Memory B cell (primary cell): ENCODE measurements at regions not wholly inside any gene's neighbourhood (a gene's known extent, or its start where the extent isn't known, plus 50 kb on each side); places are given as distances from the start of the nearest gene placed in this dataset.

Experiments
- ATAC-seq: fragments of 150-1000 bp; cut with Tn5 transposase; 2 replicates; pipeline ENCODE4 v1.10.0; 2021; ENCODE audit warnings: low read depth, mild to moderate bottlenecking, moderate library complexity
- DNase-seq, 2 donors: peaks; one replicate each; pipeline ENCODE4 v3.0.0; 2022; ENCODE audit warnings: low spot score in 2 of 2
- H3K27ac Mint-ChIP-seq: one replicate; pipeline ENCODE4 v1.8.0; 2022; ENCODE audit warnings: mild to moderate bottlenecking, moderate library complexity, mixed read lengths
- H3K27me3 Mint-ChIP-seq: one replicate; pipeline ENCODE4 v1.8.0; 2022; ENCODE audit warnings: mixed read lengths
- H3K36me3 Mint-ChIP-seq: one replicate; pipeline ENCODE4 v1.8.0; 2022; ENCODE audit warnings: mild to moderate bottlenecking, mixed read lengths
- H3K4me1 Mint-ChIP-seq: one replicate; pipeline ENCODE4 v1.8.0; 2022; ENCODE audit warnings: mixed read lengths
- H3K4me3 Mint-ChIP-seq: one replicate; pipeline ENCODE4 v1.8.0; 2022; ENCODE audit warnings: mild to moderate bottlenecking, moderate library complexity, mixed read lengths
- H3K9me3 Mint-ChIP-seq: one replicate; pipeline ENCODE4 v1.8.0; 2022; ENCODE audit warnings: mixed read lengths

DNA sequence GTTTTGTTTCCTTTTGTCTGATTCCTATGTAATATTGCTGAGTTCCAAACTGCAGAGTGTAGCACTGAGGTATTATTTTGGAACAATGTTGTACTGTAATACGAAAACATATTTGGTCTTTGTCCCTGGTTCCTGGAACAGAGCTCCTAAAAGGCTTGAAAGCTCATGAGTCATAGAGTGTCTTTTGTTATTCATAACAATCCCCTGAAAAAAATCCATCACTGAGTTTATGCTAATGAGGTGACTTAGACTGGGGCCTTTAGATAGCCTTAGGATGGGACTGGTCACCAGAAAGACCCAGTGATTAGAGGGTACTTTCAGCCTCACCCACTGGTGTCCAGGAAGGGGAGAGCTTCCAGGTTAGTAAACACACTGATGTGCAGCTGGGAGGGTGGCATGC is 132.7 kb upstream of the POU5F2 start:
- no peaks in the 10 kb centered on the region for H3K9me3 Mint-ChIP-seq
- H3K36me3 Mint-ChIP-seq: peaks cover 30% of the 10 kb centered on the region
- H3K27me3 Mint-ChIP-seq: no peaks in the 10 kb centered on the region
- ATAC-seq (no peak), DNase-seq (no peak)
- H3K4me1 Mint-ChIP-seq: peaks cover 5% of the 10 kb centered on the region
- H3K4me3 Mint-ChIP-seq: no peak overlapping the region
- H3K27ac Mint-ChIP-seq: no peak overlapping the region

- no peak for ATAC-seq
- peaks cover 29% of the 10 kb centered on the region for H3K36me3 Mint-ChIP-seq
- H3K9me3 Mint-ChIP-seq: no peaks in the 10 kb centered on the region
- peaks cover 5% of the 10 kb centered on the region for H3K4me1 Mint-ChIP-seq
- DNase-seq: no peak
- H3K4me3 Mint-ChIP-seq: no peak overlapping the region
- H3K27me3 Mint-ChIP-seq: no peaks in the 10 kb centered on the region
- H3K27ac Mint-ChIP-seq: no peak overlapping the region
Measured at GRCh38 chr5:93873211-93873736, 131.9 kb upstream of the POU5F2 start.

DNA sequence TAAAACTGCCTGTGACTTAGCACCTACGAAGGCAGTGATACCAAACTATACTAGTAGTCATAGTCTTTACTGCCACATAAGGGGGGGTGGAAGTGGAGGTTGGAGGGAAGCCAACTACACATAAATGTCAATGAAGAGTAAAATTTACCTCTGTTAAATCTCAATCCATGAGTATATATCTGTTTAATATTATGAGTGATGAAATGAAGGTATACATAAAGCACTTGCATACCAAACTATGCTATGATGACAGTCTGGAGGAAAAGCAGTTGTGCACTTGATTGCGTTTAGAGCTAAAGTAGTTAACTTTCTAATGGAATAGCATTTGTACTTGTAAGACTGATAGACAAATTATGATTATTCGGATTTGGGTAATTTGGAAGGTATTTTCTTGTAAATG is 129.2 kb upstream of the POU5F2 start:
- DNase-seq (no peak), ATAC-seq (no peak)
- Mint-ChIP-seq H3K4me3 (no peak overlapping the region), H3K27me3 (no peaks in the 10 kb centered on the region), H3K9me3 (no peaks in the 10 kb centered on the region), H3K27ac (no peak overlapping the region), H3K36me3 (peaks cover 27% of the 10 kb centered on the region), H3K4me1 (no peaks in the 10 kb centered on the region)

DNA sequence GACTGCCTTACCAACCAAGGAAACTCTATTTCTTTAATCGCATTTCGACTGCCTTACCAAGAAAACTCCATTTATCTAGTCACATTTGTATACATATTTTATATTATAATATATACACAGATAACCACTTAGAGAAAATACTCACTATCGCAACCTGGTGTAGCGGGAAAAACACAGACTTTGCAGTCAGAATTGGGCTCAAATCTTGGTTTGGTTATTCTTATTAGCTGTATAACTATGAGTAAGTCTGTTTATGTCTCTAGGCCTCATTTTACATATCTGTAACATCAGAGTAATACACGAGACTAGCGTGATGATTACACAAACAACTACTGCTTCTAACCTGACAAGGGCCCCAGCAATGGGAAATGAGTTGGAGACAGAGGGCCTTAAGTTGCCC is 127.5 kb upstream of the POU5F2 start:
- peaks cover 24% of the 10 kb centered on the region for H3K36me3 Mint-ChIP-seq
- no peak for ATAC-seq
- no peaks in the 10 kb centered on the region for H3K27me3 Mint-ChIP-seq

DNA sequence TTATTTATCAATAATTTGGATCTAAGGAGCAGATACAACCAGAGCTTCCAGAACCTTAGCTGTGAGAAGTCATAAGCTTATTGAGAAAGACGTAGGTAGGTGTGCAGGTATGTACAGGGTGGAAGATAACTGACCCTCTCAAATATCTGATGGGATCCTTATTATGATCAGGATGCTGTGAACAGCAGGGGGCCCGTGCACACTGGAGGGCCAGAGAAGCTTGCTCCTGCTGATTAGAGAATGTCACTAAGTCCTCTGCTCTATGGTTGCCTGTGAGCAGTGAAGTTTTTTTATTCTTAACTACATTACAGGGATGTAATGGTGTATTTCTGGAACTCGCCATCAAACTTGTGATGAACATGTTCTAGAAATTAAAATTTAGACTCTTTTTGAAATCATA is 108.9 kb upstream of the POU5F2 start:
- DNase-seq: no peak
- ATAC-seq: no peak
- peaks cover 3% of the 10 kb centered on the region for H3K9me3 Mint-ChIP-seq
- peaks cover 24% of the 10 kb centered on the region for H3K36me3 Mint-ChIP-seq
- H3K4me1 Mint-ChIP-seq: no peaks in the 10 kb centered on the region
- H3K4me3 Mint-ChIP-seq: no peak overlapping the region
- H3K27me3 Mint-ChIP-seq: no peaks in the 10 kb centered on the region
- H3K27ac Mint-ChIP-seq: no peak overlapping the region

More for the DNA sequence above, 127.5 kb upstream of the POU5F2 start:
- Mint-ChIP-seq H3K4me1 (no peaks in the 10 kb centered on the region), H3K27ac (no peak overlapping the region), H3K9me3 (no peaks in the 10 kb centered on the region), H3K4me3 (no peak overlapping the region)
- no peak for DNase-seq

DNA sequence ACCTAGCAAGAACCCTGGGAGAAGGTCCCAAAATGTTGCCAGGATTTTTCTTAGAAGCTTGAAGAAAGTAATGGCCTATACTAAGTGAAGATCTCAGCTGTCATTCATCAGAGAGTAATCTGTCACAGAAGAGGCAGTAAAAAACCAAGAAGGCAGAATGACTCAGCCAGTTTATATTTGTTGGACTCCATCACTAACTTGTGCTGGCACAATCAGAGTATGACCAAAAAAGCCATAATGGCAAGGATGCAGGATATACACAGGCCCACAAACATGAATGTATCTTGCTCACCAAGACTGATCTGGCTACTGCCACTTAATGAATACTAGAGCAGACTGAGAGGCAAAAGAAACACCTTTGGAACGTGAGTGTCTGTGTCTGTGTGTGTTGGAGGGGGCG is 104.0 kb upstream of the POU5F2 start:
- H3K4me3 Mint-ChIP-seq: no peak overlapping the region
- H3K27me3 Mint-ChIP-seq: no peaks in the 10 kb centered on the region
- DNase-seq (no peak), ATAC-seq (no peak)
- H3K4me1 Mint-ChIP-seq: no peaks in the 10 kb centered on the region
- H3K36me3 Mint-ChIP-seq: peaks cover 47% of the 10 kb centered on the region
- H3K27ac Mint-ChIP-seq: no peak overlapping the region
- H3K9me3 Mint-ChIP-seq: peaks cover 11% of the 10 kb centered on the region

DNA sequence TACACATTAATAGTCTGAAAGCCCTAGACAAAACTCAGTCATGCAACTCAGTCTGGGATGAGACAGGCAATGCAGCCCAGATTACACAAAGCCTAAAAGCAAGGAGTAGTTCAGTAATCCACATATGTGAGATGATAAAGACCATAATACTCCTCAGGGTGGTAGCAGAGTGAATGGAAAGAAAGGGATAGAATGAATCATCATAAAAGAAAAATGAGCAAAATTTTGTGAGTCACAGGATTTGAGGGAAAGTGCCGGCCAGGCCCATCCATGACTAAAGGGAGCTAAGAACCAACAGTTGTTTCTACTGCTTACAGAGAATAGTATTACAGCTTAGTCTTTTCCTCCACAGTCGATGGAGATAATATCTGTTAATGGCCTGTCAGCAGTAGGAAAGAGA is 90.0 kb upstream of the POU5F2 start:
- Mint-ChIP-seq H3K36me3 (peaks cover 34% of the 10 kb centered on the region), H3K27me3 (no peaks in the 10 kb centered on the region), H3K9me3 (peaks cover 7% of the 10 kb centered on the region), H3K4me1 (peaks cover 3% of the 10 kb centered on the region), H3K27ac (no peak overlapping the region), H3K4me3 (no peak overlapping the region)
- DNase-seq: no peak
- no peak for ATAC-seq

GRCh38 chr5:93830893-93831292 is 89.5 kb upstream of the POU5F2 start:
- ATAC-seq (no peak), DNase-seq (no peak)
- H3K27me3 Mint-ChIP-seq: no peaks in the 10 kb centered on the region
- H3K27ac Mint-ChIP-seq: no peak overlapping the region
- H3K4me3 Mint-ChIP-seq: no peak overlapping the region
- peaks cover 36% of the 10 kb centered on the region for H3K36me3 Mint-ChIP-seq
- peaks cover 3% of the 10 kb centered on the region for H3K4me1 Mint-ChIP-seq
- peaks cover 9% of the 10 kb centered on the region for H3K9me3 Mint-ChIP-seq

DNA sequence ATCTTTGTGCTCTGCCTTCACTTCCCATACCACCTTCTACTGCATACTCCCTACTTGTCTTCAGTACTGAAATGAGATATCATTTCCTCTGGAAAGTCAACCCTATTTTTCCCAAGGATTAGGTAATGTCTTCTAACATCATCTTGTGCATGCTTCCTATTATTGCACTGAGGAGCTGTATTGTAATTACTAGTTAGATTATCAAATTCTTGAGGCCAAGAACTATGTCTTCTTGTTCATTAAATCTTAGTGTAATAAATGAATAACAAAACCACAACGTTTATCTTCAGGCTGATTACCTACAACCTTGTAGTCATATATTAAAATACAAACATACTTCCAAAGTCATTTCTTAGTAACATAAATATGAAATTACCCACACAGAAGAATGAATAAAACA is 87.9 kb upstream of the POU5F2 start:
- no peak for ATAC-seq
- H3K27ac Mint-ChIP-seq: no peak overlapping the region
- peaks cover 12% of the 10 kb centered on the region for H3K9me3 Mint-ChIP-seq
- H3K36me3 Mint-ChIP-seq: peaks cover 44% of the 10 kb centered on the region
- H3K27me3 Mint-ChIP-seq: no peaks in the 10 kb centered on the region
- H3K4me3 Mint-ChIP-seq: no peak overlapping the region
- no peak for DNase-seq
- H3K4me1 Mint-ChIP-seq: peaks cover 3% of the 10 kb centered on the region

GRCh38 chr5:93821891-93822415 is 80.6 kb upstream of the POU5F2 start:
- ATAC-seq (no peak), DNase-seq (no peak)
- H3K36me3 Mint-ChIP-seq: peaks cover 34% of the 10 kb centered on the region
- peaks cover 6% of the 10 kb centered on the region for H3K9me3 Mint-ChIP-seq
- H3K4me1 Mint-ChIP-seq: no peaks in the 10 kb centered on the region
- H3K4me3 Mint-ChIP-seq: no peak overlapping the region
- no peaks in the 10 kb centered on the region for H3K27me3 Mint-ChIP-seq
- H3K27ac Mint-ChIP-seq: no peak overlapping the region

DNA sequence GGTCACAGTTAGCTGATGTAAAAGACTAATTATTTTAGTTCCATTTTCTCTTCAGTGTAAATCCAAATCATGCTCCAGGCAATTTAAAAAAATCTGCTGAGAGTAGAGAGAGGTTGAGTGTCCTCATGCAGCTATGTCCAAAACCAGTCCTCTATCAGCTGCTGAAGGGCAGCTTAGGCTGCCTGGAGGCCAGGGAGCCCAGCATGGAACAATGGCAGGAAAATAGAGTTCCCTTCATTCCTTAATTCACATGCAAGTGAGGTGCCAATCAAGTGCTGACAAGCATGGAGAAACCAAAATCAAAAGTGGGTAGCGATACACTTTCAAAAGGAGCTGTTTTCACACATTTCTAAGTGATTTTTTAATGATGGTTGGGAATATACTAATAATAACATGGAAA is 78.3 kb upstream of the POU5F2 start:
- Mint-ChIP-seq H3K4me3 (no peak overlapping the region), H3K4me1 (no peaks in the 10 kb centered on the region), H3K27me3 (no peaks in the 10 kb centered on the region), H3K36me3 (peaks cover 29% of the 10 kb centered on the region), H3K27ac (no peak overlapping the region), H3K9me3 (peaks cover 1% of the 10 kb centered on the region)
- ATAC-seq (no peak), DNase-seq (no peak)

DNA sequence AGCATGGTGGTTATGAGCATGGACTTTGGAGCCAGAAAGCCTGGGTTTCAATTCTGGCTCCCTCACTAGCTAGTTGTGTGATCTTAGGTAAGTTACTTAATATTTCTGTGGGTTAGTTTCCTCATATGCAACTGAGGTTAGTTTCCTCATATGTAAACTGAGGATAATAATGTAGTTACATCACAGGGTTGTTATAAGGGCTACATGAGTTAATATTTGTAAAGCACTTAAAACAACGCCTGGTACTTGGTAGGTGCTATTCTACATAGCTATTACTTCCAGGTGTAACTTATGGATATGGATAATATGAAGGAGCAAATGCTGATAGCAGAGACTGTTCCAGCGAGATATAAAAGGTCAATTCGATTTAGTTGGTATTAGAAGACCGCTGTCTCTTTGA is 69.4 kb upstream of the POU5F2 start:
- Mint-ChIP-seq H3K36me3 (peaks cover 12% of the 10 kb centered on the region), H3K27me3 (no peaks in the 10 kb centered on the region), H3K9me3 (no peaks in the 10 kb centered on the region), H3K4me1 (no peaks in the 10 kb centered on the region), H3K4me3 (no peak overlapping the region), H3K27ac (no peak overlapping the region)
- ATAC-seq: no peak
- no peak for DNase-seq

DNA sequence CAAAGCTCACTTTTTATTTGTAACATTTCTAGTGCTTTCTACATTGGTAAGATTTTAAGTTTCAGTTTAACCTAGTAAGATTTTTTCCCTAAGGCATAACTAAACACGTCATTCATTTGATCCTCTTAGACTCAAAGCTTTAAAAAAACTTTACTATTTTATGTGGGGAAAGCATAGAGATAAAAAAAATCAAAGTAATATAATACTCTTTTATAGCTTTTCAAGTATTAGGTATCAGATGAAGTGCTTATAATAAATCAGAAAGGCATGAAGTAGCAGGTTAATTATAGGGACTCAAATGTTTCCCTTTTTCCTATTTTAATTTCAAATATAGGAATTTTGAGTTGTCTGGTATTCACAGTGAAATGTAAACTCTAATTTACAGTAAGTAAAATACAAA is 68.0 kb upstream of the POU5F2 start:
- DNase-seq (no peak), ATAC-seq (no peak)
- Mint-ChIP-seq H3K27me3 (no peaks in the 10 kb centered on the region), H3K27ac (no peak overlapping the region), H3K4me3 (no peak overlapping the region), H3K4me1 (no peaks in the 10 kb centered on the region), H3K36me3 (peaks cover 9% of the 10 kb centered on the region), H3K9me3 (no peaks in the 10 kb centered on the region)

- H3K9me3 Mint-ChIP-seq: no peaks in the 10 kb centered on the region
- DNase-seq (no peak), ATAC-seq (no peak)
- no peaks in the 10 kb centered on the region for H3K4me1 Mint-ChIP-seq
- H3K27ac Mint-ChIP-seq: no peak overlapping the region
- H3K27me3 Mint-ChIP-seq: no peaks in the 10 kb centered on the region
- no peak overlapping the region for H3K4me3 Mint-ChIP-seq
- H3K36me3 Mint-ChIP-seq: peaks cover 2% of the 10 kb centered on the region
Measured at GRCh38 chr5:93807846-93808245, 66.4 kb upstream of the POU5F2 start.

GRCh38 chr5:93805616-93806379 is 64.4 kb upstream of the POU5F2 start:
- DNase-seq: no peak
- Mint-ChIP-seq H3K27ac (no peak overlapping the region), H3K27me3 (no peaks in the 10 kb centered on the region), H3K4me3 (no peak overlapping the region), H3K36me3 (no peaks in the 10 kb centered on the region), H3K9me3 (no peaks in the 10 kb centered on the region), H3K4me1 (no peaks in the 10 kb centered on the region)
- ATAC-seq: no peak
